ENCODE measurements at regions not wholly inside any gene's neighbourhood (a gene's known extent, or its start where the extent isn't known, plus 50 kb on each side); places are given as distances from the start of the nearest gene placed in this dataset.

DNA sequence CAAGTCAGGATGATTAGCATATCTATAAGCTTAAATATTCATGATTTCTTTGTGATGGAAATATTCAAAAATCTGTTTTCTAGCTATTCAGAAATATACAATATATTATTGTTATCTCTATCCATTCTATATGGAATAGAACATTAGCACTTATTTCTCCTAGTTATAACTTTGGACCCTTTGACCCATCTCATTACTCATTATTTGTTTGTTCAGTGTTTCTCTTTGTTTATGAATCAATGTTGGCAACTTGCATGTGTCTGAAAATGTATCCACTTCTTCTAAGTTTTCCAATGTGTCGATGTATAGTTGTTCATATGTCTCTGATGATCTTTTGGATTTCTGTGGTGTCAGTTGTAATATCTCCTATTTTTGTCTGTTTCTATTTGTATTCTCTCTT lies 1059.3 kb downstream of the CDH9 start:
- WGBS (ENCODE audit: low lambda C conversion rate): 5% methylated on average over 1 of the region's 1 CpG
- Histone ChIP-seq H3K9me3 (ENCODE audit: low read length) (peaks cover 59% of the 10 kb centered on the region), H3K36me3 (replicated peaks in 1 of 2; ENCODE audit: control insufficient read depth in 1 of 2, insufficient read depth in 2 of 2, low read length in 2 of 2) (no peaks in the 10 kb centered on the region), H3K4me1 (ENCODE audit: insufficient read depth, low read length) (no peaks in the 10 kb centered on the region), H4K20me1 (ENCODE audit: insufficient read depth, low read length) (no peaks in the 10 kb centered on the region), H3K9ac (ENCODE audit: insufficient read depth, low read depth, low read length) (no peak overlapping the region), H3K27ac (ENCODE audit: extremely low read length, insufficient read depth, low read length) (no peak overlapping the region), H3K4me2 (ENCODE audit: low read depth, low read length) (no peak overlapping the region), H3K4me3 (replicated peaks in 1 of 3; ENCODE audit: insufficient read depth in 1 of 3, low read depth in 2 of 3, low read length in 3 of 3) (no peak overlapping the region), H2AFZ (ENCODE audit: low read length) (no peak overlapping the region), H3K27me3 (ENCODE audit: control insufficient read depth in 1 of 2, insufficient read depth in 2 of 2, low read length in 2 of 2) (no peaks in the 10 kb centered on the region), H3K79me2 (ENCODE audit: insufficient read depth, low read length) (no peaks in the 10 kb centered on the region)
- BruUV-seq (replicated peaks): no TSS peak
- intact Hi-C loops (cut with micrococcal nuclease; ENCODE audit: unreplicated experiment) (no loop called here), in situ Hi-C loops (cut with HindIII; ENCODE audit: extremely low pct_ligation_motif_present, low pct_unique_long_range_greater_than_20kb) (no loop called here)
- DNase-seq (ENCODE audit: low spot score) (no peak), ATAC-seq (no peak), FAIRE-seq (no peak)
- CTCF ChIA-PET (ENCODE audit: low intra/inter-chr PET ratio, low total read pairs): no interaction called here
- TF ChIP-seq ZBTB26 (CRISPR knock-in tag; IDR thresholded peaks at IDR 0.05; ENCODE audit: borderline replicate concordance) (no peak), RXRB (CRISPR knock-in tag; IDR thresholded peaks at IDR 0.05; ENCODE audit: borderline replicate concordance) (no peak)
- POLR2A ChIA-PET: no interaction called here

- no peaks in the 10 kb centered on the region for H3K36me3 ChIP-seq (replicated peaks in 1 of 2; ENCODE audit: control insufficient read depth in 1 of 2, insufficient read depth in 2 of 2, low read length in 2 of 2)
- H3K4me2 ChIP-seq (ENCODE audit: low read depth, low read length): no peak overlapping the region
- H2AFZ ChIP-seq (ENCODE audit: low read length): no peak overlapping the region
- WGBS (ENCODE audit: low lambda C conversion rate): 40% methylated on average over 2 of the region's 2 CpGs
- peaks cover 75% of the 10 kb centered on the region for H3K9me3 ChIP-seq (ENCODE audit: low read length)
- POLR2A ChIA-PET: no interaction called here
- intact Hi-C loops (cut with micrococcal nuclease; ENCODE audit: unreplicated experiment) (no loop called here), in situ Hi-C loops (cut with HindIII; ENCODE audit: extremely low pct_ligation_motif_present, low pct_unique_long_range_greater_than_20kb) (no loop called here)
- H3K27me3 ChIP-seq (ENCODE audit: control insufficient read depth in 1 of 2, insufficient read depth in 2 of 2, low read length in 2 of 2): no peaks in the 10 kb centered on the region
- H3K79me2 ChIP-seq (ENCODE audit: insufficient read depth, low read length): no peaks in the 10 kb centered on the region
- ATAC-seq (no peak), FAIRE-seq (no peak), DNase-seq (ENCODE audit: low spot score) (no peak)
- no TSS peak for BruUV-seq (replicated peaks)
- TF ChIP-seq RBAK (CRISPR knock-in tag; IDR thresholded peaks at IDR 0.05) (no peak), EED (CRISPR knock-in tag; IDR thresholded peaks at IDR 0.05) (no peak), KDM3A (CRISPR knock-in tag; IDR thresholded peaks at IDR 0.05; ENCODE audit: low read depth) (no peak), ZNF224 (CRISPR knock-in tag; IDR thresholded peaks at IDR 0.05) (no peak), TARDBP (CRISPR knock-in tag; IDR thresholded peaks at IDR 0.05) (no peak), MLLT10 (CRISPR knock-in tag; IDR thresholded peaks at IDR 0.05) (no peak), FOXM1 (CRISPR knock-in tag; IDR thresholded peaks at IDR 0.05) (no peak), FOSL1 (CRISPR knock-in tag; IDR thresholded peaks at IDR 0.05; ENCODE audit: borderline replicate concordance) (no peak), CCDC6 (CRISPR knock-in tag; IDR thresholded peaks at IDR 0.05) (no peak), CHD4 (IDR thresholded peaks at IDR 0.05; ENCODE audit: borderline replicate concordance, low read length) (no peak)
- TF ChIP-seq, protein P1, sequence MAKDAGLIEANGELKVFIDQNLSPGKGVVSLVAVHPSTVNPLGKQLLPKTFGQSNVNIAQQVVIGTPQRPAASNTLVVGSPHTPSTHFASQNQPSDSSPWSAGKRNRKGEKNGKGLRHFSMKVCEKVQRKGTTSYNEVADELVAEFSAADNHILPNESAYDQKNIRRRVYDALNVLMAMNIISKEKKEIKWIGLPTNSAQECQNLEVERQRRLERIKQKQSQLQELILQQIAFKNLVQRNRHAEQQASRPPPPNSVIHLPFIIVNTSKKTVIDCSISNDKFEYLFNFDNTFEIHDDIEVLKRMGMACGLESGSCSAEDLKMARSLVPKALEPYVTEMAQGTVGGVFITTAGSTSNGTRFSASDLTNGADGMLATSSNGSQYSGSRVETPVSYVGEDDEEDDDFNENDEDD (CRISPR knock-in tag; IDR thresholded peaks at IDR 0.05; ENCODE audit: borderline replicate concordance): no peak
- TF ChIP-seq, protein P2, sequence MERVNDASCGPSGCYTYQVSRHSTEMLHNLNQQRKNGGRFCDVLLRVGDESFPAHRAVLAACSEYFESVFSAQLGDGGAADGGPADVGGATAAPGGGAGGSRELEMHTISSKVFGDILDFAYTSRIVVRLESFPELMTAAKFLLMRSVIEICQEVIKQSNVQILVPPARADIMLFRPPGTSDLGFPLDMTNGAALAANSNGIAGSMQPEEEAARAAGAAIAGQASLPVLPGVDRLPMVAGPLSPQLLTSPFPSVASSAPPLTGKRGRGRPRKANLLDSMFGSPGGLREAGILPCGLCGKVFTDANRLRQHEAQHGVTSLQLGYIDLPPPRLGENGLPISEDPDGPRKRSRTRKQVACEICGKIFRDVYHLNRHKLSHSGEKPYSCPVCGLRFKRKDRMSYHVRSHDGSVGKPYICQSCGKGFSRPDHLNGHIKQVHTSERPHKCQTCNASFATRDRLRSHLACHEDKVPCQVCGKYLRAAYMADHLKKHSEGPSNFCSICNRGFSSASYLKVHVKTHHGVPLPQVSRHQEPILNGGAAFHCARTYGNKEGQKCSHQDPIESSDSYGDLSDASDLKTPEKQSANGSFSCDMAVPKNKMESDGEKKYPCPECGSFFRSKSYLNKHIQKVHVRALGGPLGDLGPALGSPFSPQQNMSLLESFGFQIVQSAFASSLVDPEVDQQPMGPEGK (CRISPR knock-in tag; IDR thresholded peaks at IDR 0.05): no peak
- CTCF ChIA-PET (ENCODE audit: low intra/inter-chr PET ratio, low total read pairs): no interaction called here
- no peak overlapping the region for H3K9ac ChIP-seq (ENCODE audit: insufficient read depth, low read depth, low read length)
- no peak overlapping the region for H3K4me3 ChIP-seq (replicated peaks in 1 of 3; ENCODE audit: insufficient read depth in 1 of 3, low read depth in 2 of 3, low read length in 3 of 3)
- no peaks in the 10 kb centered on the region for H3K4me1 ChIP-seq (ENCODE audit: insufficient read depth, low read length)
- H4K20me1 ChIP-seq (ENCODE audit: insufficient read depth, low read length): no peaks in the 10 kb centered on the region
- H3K27ac ChIP-seq (ENCODE audit: extremely low read length, insufficient read depth, low read length): no peak overlapping the region
Observed at GRCh38 chr5:25975885-25976284, 1062.5 kb downstream of the CDH9 start.
